Neuronal stem cell (in vitro differentiated cells): ENCODE measurements at regions not wholly inside any gene's neighbourhood (a gene's known extent, or its start where the extent isn't known, plus 50 kb on each side); places are given as distances from the start of the nearest gene placed in this dataset.

Source experiments
- DNase-seq: peaks from one replicate; pipeline ENCODE4 v3.0.0-alpha.2; 2013; ENCODE audit warnings: low spot score
- H2AFZ ChIP-seq: one replicate; pipeline ENCODE4 v1.6.1; 2013; ENCODE audit warnings: mild to moderate bottlenecking, low read length, inconsistent platforms
- H2AK5ac ChIP-seq: 2 replicates; pipeline ENCODE4 v1.6.1; 2013; ENCODE audit warnings: low read depth, mild to moderate bottlenecking, inconsistent platforms, low read length, moderate library complexity, mixed read lengths
- H2BK120ac ChIP-seq: 2 replicates; pipeline ENCODE4 v1.6.1; 2013; ENCODE audit warnings: low read depth, mild to moderate bottlenecking, inconsistent platforms, low read length, moderate library complexity, mixed read lengths
- H2BK12ac ChIP-seq: one replicate; pipeline ENCODE4 v1.6.1; 2013; ENCODE audit warnings: low read length, inconsistent platforms
- H2BK15ac ChIP-seq: 2 replicates; pipeline ENCODE4 v1.6.1; 2013; ENCODE audit warnings: mild to moderate bottlenecking, low read length, inconsistent platforms, mixed read lengths
- H2BK5ac ChIP-seq: one replicate; pipeline ENCODE4 v1.6.1; 2013; ENCODE audit warnings: inconsistent platforms, mild to moderate bottlenecking, low read length, moderate library complexity
- H3K14ac ChIP-seq: one replicate; pipeline ENCODE4 v1.6.1; 2013; ENCODE audit warnings: low read length, inconsistent platforms
- H3K18ac ChIP-seq: 2 replicates; pipeline ENCODE4 v1.6.1; 2013; ENCODE audit warnings: low read length, inconsistent platforms
- H3K23ac ChIP-seq: 2 replicates; pipeline ENCODE4 v1.6.1; 2013; ENCODE audit warnings: low read depth, mild to moderate bottlenecking, mixed read lengths, low read length, inconsistent platforms; ENCODE audit not compliant: poor library complexity
- H3K27ac ChIP-seq: replicated peaks from 3 replicates; pipeline ENCODE4 v1.5.1; 2013; ENCODE audit warnings: low read length, inconsistent platforms
- H3K27me3 ChIP-seq, 3 experiments: 2 replicates each; pipeline ENCODE4 v1.6.1; 2013; ENCODE audit warnings: low read length in 3 of 3, mild to moderate bottlenecking in 2 of 3, inconsistent platforms in 1 of 3, low read depth in 1 of 3, mixed read lengths in 1 of 3, moderate library complexity in 1 of 3; ENCODE audit not compliant: control insufficient read depth in 3 of 3, insufficient read depth in 3 of 3
- H3K36me3 ChIP-seq, 2 donors: replicated peaks in 1 of 2; 2 replicates each; pipeline ENCODE4 v1.6.1; 2013; ENCODE audit warnings: low read length in 2 of 2; ENCODE audit not compliant: control insufficient read depth in 2 of 2, insufficient read depth in 2 of 2
- H3K4ac ChIP-seq: 2 replicates; pipeline ENCODE4 v1.6.1; 2013; ENCODE audit warnings: inconsistent platforms, mild to moderate bottlenecking, low read length, moderate library complexity
- H3K4me1 ChIP-seq, 2 donors: 1 replicate in 1 of 2; 2 replicates in 1 of 2; pipeline ENCODE4 v1.6.1; 2013; ENCODE audit warnings: low read length in 2 of 2, low read depth in 1 of 2; ENCODE audit not compliant: control insufficient read depth in 2 of 2, insufficient read depth in 1 of 2
- H3K4me2 ChIP-seq: one replicate; pipeline ENCODE4 v1.6.1; 2013; ENCODE audit warnings: mild to moderate bottlenecking, low read length, inconsistent platforms; ENCODE audit not compliant: insufficient read depth, poor library complexity, severe bottlenecking
- H3K4me3 ChIP-seq, 2 donors: 2 replicates each; pipeline ENCODE4 v1.5.1; 2013; ENCODE audit warnings: low read length in 2 of 2, mild to moderate bottlenecking in 2 of 2, inconsistent platforms in 1 of 2, moderate library complexity in 1 of 2
- H3K79me1 ChIP-seq: one replicate; pipeline ENCODE4 v1.6.1; 2013; ENCODE audit warnings: low read depth, mild to moderate bottlenecking, inconsistent platforms, low read length, moderate library complexity
- H3K9ac ChIP-seq: one replicate; pipeline ENCODE4 v1.6.1; 2013; ENCODE audit warnings: mild to moderate bottlenecking, low read depth, low read length, inconsistent platforms; ENCODE audit not compliant: poor library complexity
- H3K9me3 ChIP-seq, 2 donors: replicated peaks in 1 of 2; 2 replicates each; pipeline versions ENCODE3 to v1.6.1; 2013; ENCODE audit warnings: low read length in 2 of 2, mild to moderate bottlenecking in 2 of 2, inconsistent platforms in 1 of 2, low read depth in 1 of 2, mixed read lengths in 1 of 2, moderate library complexity in 1 of 2; ENCODE audit not compliant: control insufficient read depth in 2 of 2, insufficient read depth in 1 of 2
- H4K8ac ChIP-seq: one replicate; pipeline ENCODE4 v1.6.1; 2013; ENCODE audit warnings: low read depth, mild to moderate bottlenecking, inconsistent platforms, low read length, moderate library complexity
- H4K91ac ChIP-seq: one replicate; pipeline ENCODE4 v1.6.1; 2013; ENCODE audit warnings: low read length, low read depth, mild to moderate bottlenecking, inconsistent platforms; ENCODE audit not compliant: poor library complexity
- WGBS, 2 donors: extraction: QIAGEN DNeasy Blood & Tissue Kit; methylation state at CpG; one replicate each; pipeline ENCODE4 v1.1.7; 2013; ENCODE audit warnings: missing lambda C conversion rate in 2 of 2, mixed read lengths in 1 of 2; ENCODE audit not compliant: insufficient read length in 2 of 2, insufficient replicate concordance in 1 of 2; ENCODE audit errors: extremely low coverage in 2 of 2; 5-methylcytosine and 5-hydroxymethylcytosine counted together

DNA sequence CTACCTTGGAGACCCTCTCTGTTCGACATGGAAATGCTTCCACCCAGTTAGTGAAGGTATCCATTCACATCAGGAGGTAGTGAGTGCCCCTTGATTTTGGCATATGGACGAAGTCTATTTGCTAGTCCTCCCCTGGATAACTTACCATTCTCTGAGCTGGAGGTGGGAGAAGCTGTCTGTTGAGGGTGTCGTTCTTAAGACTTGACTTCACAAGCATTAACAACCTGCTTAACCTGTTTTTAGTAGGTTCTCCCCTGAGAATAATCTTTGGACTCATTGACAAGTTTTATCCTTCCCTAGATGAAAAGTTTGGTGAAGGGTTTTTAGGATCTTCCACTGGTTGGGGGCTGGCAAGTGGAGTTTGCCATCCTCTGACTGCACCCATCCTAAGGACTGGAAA, 1053.8 kb upstream of the CNTN5 start:
- DNase-seq: no peak
- H2AK5ac ChIP-seq: no peak overlapping the region
- H3K4me2 ChIP-seq: no peak overlapping the region
- H2AFZ ChIP-seq: no peak overlapping the region
- H3K4me1 ChIP-seq: no peaks in the 10 kb centered on the region
- no peak overlapping the region for H3K23ac ChIP-seq
- H3K18ac ChIP-seq: no peak overlapping the region
- no peak overlapping the region for H2BK15ac ChIP-seq
- no peaks in the 10 kb centered on the region for H3K36me3 ChIP-seq
- H4K8ac ChIP-seq: no peak overlapping the region
- H3K9me3 ChIP-seq: no peaks in the 10 kb centered on the region
- H3K27ac ChIP-seq: no peak overlapping the region
- H3K4ac ChIP-seq: no peak overlapping the region
- H3K9ac ChIP-seq: no peak overlapping the region
- H3K4me3 ChIP-seq: no peak overlapping the region
- no peak overlapping the region for H3K14ac ChIP-seq
- no peak overlapping the region for H4K91ac ChIP-seq
- no peak overlapping the region for H2BK12ac ChIP-seq
- H2BK5ac ChIP-seq: no peak overlapping the region
- no peak overlapping the region for H2BK120ac ChIP-seq
- WGBS, 2 donors: no CpG with 5 or more reads among the region's 3 CpGs
- no peaks in the 10 kb centered on the region for H3K79me1 ChIP-seq
- H3K27me3 ChIP-seq: no peaks in the 10 kb centered on the region

DNA sequence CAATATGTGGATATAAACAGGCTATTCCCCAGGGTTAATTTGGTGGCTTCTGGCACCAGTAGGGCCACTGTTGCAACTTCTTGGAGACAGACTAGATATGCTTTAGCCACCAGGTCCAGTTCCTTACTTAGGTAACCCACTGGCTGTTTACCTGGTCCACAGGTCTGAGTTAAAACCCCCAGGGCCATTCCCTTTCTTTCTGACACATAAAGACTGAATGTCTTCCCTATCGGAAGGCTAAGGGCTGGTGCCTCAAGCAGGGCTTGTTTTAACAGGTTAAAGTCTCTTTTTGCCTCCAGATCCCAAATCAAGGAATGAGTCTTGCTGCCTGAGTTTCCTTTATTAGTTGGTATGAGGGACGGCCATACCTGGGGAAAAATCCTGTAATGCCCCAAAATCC, 1052.7 kb upstream of the CNTN5 start:
- H3K9me3 ChIP-seq: no peaks in the 10 kb centered on the region
- no peak overlapping the region for H2AK5ac ChIP-seq
- H3K79me1 ChIP-seq: no peaks in the 10 kb centered on the region
- H3K27me3 ChIP-seq: no peaks in the 10 kb centered on the region
- H2BK12ac ChIP-seq: no peak overlapping the region
- no peak overlapping the region for H2BK15ac ChIP-seq
- H3K4me2 ChIP-seq: no peak overlapping the region
- H2BK120ac ChIP-seq: no peak overlapping the region
- no CpG with 5 or more reads among the region's 2 CpGs for WGBS, 2 donors
- no peak overlapping the region for H2AFZ ChIP-seq
- no peak overlapping the region for H3K23ac ChIP-seq
- no peak overlapping the region for H3K14ac ChIP-seq
- no peak overlapping the region for H3K9ac ChIP-seq
- H3K4me3 ChIP-seq: no peak overlapping the region
- no peaks in the 10 kb centered on the region for H3K4me1 ChIP-seq
- no peak overlapping the region for H3K4ac ChIP-seq
- DNase-seq: no peak
- no peaks in the 10 kb centered on the region for H3K36me3 ChIP-seq
- H3K18ac ChIP-seq: no peak overlapping the region
- no peak overlapping the region for H2BK5ac ChIP-seq
- no peak overlapping the region for H4K91ac ChIP-seq
- H3K27ac ChIP-seq: no peak overlapping the region
- no peak overlapping the region for H4K8ac ChIP-seq

DNA sequence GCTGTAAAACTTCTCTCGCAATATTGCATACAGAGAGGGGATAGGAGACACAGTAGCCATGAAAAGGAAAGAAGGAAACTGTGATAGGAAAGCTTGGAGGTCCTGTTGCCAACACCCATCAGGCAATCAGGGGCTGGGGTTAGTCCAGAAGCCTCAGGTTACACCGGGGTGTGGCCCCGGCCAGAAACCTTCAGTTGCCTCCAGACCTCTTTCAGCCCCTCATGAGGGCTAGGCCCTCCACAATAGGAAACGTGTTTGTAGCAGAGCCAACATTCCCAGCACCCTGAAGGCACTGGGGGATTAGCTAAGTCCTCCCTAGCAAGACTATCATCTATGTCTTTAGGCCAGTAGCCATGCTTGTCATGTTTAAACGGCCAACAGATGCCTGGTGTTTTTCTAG, 1048.0 kb upstream of the CNTN5 start:
- H3K36me3 ChIP-seq: no peaks in the 10 kb centered on the region
- H2BK120ac ChIP-seq: no peak overlapping the region
- no peak overlapping the region for H3K18ac ChIP-seq
- no peak overlapping the region for H2BK5ac ChIP-seq
- no peak overlapping the region for H3K14ac ChIP-seq
- H3K9me3 ChIP-seq: no peaks in the 10 kb centered on the region
- H3K23ac ChIP-seq: no peak overlapping the region
- H2AK5ac ChIP-seq: no peak overlapping the region
- H3K27me3 ChIP-seq: no peaks in the 10 kb centered on the region
- H2BK12ac ChIP-seq: no peak overlapping the region
- no peak overlapping the region for H2BK15ac ChIP-seq
- H4K8ac ChIP-seq: no peak overlapping the region
- no peak overlapping the region for H3K27ac ChIP-seq
- no peak overlapping the region for H3K4ac ChIP-seq
- H3K4me2 ChIP-seq: no peak overlapping the region
- H4K91ac ChIP-seq: no peak overlapping the region
- H3K4me1 ChIP-seq: peaks cover 0 to 2% of the 10 kb centered on the region in 2 donors
- H3K4me3 ChIP-seq: no peak overlapping the region
- no CpG with 5 or more reads among the region's 5 CpGs for WGBS, 2 donors
- no peak overlapping the region for H2AFZ ChIP-seq
- no peaks in the 10 kb centered on the region for H3K79me1 ChIP-seq
- no peak overlapping the region for H3K9ac ChIP-seq
- DNase-seq: no peak

DNA sequence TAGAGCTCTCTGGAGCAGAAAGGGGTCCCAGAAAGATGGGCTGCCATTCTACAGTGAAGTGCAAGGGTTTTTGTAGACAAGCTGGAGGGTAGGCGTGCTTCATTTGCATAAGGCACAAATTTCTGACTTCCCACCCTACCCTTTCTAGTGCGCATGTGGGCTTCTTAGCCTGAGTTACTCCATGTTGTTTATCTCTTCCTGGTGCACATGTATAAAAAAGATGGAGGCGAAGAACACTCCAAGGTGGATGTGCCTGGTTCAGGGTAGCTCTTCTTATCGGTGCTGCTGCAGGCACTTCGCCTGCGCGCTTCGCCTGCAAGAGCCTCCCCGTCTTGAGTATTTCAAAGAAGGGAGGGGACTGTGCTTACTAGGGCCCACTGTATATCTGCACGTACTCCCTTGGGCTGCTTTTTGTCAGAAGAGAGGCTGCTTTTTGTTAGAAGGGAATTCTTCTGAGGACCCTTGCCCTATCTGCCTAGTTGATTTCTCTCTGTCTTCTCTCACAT, 1047.3 kb upstream of the CNTN5 start:
- Histone ChIP-seq H3K14ac (no peak overlapping the region), H3K4me3 (no peak overlapping the region), H3K23ac (no peak overlapping the region), H3K18ac (no peak overlapping the region), H2BK120ac (no peak overlapping the region), H3K4ac (no peak overlapping the region), H2AFZ (peak overlapping the region; percentile 40), H4K91ac (no peak overlapping the region), H3K9me3 (no peaks in the 10 kb centered on the region), H3K79me1 (no peaks in the 10 kb centered on the region), H3K9ac (no peak overlapping the region), H3K36me3 (no peaks in the 10 kb centered on the region), H2BK12ac (no peak overlapping the region), H4K8ac (no peak overlapping the region), H2AK5ac (no peak overlapping the region), H3K4me2 (no peak overlapping the region), H3K27ac (no peak overlapping the region), H3K27me3 (no peaks in the 10 kb centered on the region), H3K4me1 (peaks cover 0 to 2% of the 10 kb centered on the region in 2 donors), H2BK5ac (no peak overlapping the region), H2BK15ac (no peak overlapping the region)
- WGBS, 2 donors: no CpG with 5 or more reads among the region's 10 CpGs
- no peak for DNase-seq
